T-helper 9 cell (primary cell): ENCODE measurements at regions not wholly inside any gene's neighbourhood (a gene's known extent, or its start where the extent isn't known, plus 50 kb on each side); places are given as distances from the start of the nearest gene placed in this dataset.
"Not testable (repeated sequence)": the region's sequence is repeated elsewhere in the genome, so short reads cannot be mapped to it uniquely, and the experiment has no call there.

Experiments
- DNase-seq: peaks from one replicate; pipeline ENCODE4 v3.0.0-alpha.2; 2020

DNA sequence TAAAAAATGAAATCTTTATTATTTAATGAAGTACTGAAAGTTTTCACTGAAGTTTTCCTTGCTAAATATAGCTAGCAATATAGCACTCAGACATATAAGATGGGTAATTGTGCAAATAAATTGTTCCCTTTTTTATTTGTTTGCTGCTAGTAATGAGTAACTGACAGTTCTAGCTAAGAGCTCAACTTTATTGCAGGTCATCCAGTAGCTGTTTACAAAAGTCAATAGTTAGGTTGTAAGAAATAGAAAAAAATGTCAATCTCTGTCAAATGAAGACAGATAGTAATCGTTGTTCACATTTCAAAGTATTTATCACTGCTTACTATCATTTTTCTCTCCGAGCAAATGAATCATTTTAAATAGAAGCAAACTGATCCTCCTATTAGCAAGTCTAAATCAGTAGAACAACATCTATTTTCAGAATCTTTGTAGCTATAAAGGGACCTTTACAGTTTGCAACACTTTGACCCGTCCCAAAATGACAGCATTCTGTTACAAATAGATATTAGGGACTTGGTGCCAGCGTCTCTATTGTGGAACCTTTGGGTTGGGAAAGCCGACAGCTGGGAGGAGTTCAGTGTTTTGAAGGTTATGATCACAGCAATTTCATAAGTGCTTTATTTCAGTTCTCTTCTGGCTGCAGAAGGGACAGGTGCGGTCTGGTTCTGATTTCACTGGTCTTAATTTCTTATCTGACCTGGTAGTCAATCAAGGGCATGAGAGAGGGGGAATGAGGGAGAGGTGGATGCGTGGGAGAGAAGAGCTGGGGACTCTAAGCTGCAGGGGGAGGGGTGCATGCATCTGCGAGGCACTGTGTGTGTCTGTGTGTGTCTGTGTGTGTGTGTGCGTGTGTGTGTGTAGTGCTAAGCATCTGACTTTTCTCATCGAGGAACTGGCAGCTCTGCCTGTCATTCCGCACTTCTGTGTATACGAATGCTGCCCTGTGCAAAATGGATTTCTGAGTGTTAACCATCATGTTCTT is 227.9 kb upstream of the PITX2 start:
- DNase-seq, result no peak

DNA sequence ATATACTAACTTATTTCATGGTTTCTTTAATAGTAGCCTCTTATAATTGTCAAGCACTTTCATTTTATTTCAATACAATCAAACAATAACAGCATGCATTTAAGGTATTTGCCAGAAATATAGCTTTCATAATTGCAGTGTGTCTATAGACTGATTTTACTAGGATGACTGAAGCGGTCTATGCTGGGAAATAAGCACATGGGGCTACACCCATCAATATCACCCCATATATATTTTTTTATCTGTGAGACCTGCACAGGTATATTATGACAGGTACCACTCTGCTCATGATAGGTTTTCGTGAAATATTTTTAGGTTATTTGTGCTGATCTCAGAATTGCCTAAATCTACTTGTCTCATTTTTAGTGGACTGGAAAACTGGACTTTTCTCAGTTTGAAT is 229.1 kb upstream of the PITX2 start:
- DNase-seq, result no peak

DNA sequence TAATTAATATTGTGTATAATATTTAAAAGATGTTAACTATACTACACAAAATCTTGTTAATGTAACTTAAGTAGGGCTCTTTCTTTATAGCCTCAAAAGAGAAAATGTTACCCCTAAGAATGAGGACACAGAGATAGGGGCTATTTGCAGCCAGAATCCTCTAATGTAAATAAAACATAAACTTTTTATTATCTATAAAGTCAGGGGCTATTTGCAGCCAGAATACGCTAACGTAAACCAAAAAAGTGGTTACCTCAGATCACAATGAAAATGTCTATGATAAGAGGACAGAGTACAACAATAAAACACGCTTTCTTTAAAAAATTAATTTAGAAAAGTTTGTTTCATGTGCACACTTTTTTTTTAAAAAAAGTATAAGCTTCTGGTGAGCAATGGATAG is 229.9 kb upstream of the PITX2 start:
- no peak for DNase-seq

DNA sequence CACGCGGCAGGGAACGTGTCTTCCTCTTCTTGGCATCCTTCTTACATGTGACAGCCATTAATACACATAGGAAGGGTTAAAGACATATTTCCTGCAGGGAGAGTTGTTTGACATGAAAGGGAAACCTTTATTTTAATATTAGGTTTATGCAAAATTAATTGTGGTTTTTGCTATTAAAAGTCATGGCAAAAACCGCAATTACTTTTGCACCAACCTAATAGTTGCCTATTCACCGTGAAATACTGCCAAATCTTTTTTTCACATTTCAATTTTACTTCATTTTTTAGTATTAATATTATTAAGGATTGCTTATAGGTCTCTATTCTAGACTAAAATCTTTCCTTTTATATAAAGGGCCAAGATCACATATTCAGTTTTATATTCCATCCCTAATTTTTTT is 230.4 kb upstream of the PITX2 start:
- DNase-seq, result no peak

DNA sequence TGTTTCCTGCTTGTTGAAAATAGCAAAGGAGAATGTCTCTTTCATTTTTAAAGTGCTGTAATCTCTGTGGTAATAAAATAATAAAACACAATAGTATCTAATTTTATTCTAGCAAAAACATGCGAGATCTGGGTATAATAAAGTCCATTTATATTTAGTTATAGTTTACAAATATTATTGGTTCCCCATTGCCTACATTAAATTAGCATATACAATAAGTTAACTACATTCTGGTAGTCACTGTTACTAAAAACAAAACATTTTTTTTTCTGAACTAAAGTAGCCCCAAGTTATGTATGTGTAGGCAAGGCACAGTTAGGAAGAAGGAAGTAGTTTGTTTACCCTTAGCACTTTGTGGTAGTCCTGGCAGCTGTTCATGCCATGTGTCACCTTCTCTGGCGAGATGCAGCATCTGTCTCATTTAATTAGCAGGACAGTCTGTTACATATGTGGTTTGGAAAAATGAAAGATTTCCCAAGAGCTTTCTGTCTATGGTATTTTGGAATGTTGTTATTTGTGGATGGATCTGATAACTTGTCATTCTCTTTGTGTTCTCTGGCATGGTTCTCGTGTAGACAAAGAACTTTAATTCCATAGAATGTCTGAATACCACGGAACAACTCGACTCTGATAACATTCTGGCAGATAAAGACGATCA is 231.3 kb upstream of the PITX2 start:
- no peak for DNase-seq

DNA sequence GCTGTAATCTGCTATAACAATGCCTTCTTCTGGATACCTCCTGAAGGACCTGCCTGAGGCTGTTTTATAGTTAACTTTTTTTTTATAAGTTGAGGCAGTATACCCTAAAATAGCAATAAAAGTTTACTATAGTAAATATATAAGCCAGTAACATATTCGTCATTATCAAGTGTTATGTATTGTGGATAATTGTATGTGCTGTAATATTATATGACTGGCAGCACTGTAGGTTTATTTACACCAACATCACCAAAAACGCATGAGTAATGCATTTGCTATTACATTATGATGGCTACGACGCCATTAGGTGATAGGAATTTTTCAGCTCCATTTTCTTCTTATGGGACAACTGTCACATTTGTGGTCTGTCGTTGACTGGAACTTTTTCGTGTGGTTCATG is 237.2 kb upstream of the PITX2 start:
- DNase-seq, result no peak

DNA sequence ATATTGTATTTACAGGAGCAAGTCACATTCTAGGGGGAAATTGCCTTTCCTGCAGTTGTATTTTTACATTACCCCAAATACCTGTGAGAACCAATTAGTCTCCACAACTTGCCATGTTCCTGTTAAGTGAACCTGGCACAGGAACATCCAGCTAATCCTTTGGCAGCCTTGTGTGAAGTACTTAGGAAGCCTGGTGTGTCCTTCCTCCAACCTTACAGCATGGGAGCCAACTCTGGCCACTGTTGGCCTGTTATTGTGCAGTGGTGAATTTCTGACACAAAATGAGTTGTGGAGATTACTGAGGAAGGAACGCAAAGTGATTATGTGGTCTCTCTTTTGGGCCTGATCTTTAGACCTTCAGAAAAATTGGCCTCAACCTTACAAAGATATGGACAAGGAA is 238.0 kb upstream of the PITX2 start:
- DNase-seq, result no peak

DNA sequence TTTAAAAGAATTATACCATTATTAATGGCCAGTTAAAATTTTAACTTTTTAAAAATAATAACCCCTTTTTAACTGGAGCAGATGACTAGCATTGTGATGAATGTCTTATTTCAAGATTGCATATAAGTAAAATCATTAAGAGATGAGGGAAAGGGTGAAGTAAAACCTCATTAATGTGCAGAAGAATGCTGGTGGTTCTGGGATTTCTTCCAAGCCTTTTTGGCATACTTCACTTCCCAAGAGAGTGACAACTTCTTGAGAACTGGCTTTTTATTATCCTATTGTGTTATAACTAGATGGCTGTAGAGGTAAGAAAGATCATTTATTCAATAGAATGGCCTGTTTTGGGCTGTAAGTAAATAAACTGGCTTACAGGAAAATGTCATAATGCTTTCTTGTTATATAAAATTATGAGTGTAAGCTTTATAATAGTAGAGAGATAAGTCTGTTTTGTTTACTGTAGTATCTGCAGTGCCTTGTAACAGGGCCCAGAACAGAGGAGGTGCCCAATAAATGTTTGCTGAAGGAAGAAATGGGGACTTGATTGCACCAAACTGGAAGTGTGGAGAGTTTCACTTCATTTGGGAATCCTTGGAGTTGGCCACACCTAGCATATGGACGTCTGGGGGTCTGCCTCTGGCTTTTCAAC is 242.9 kb upstream of the PITX2 start:
- no peak for DNase-seq

DNA sequence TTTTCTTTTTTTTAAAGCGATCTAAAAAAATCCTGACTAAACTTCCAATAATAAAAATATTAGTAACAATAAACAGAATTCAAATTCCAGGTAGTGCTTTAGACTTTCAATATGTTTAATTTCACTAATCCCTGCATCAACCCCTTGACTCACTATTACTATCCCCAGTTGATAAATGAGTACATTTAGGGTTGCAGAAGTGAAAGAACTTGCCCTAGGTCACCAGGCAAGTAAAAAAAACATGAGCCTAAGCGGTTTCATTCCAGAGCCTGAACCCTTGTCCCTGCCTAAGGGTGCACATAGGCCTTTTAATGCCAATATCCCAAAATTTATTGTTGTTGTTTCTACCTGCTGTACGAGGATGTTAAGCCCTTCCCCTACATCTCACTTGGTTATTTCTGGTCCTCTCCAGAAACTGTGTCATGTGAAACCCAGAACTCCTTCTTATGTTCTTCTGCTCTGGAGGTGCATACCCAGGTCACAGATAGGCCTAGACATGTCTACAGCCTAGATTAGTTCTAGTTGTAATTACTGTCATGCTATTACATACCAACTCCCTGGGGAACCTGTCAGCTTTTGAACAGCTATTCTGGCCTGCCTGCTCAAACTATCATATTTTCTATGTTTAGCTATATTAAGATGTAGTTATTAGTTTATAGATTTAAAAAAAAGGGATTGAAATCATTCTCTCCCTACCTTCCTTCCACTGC is 244.5 kb upstream of the PITX2 start:
- no peak for DNase-seq

DNA sequence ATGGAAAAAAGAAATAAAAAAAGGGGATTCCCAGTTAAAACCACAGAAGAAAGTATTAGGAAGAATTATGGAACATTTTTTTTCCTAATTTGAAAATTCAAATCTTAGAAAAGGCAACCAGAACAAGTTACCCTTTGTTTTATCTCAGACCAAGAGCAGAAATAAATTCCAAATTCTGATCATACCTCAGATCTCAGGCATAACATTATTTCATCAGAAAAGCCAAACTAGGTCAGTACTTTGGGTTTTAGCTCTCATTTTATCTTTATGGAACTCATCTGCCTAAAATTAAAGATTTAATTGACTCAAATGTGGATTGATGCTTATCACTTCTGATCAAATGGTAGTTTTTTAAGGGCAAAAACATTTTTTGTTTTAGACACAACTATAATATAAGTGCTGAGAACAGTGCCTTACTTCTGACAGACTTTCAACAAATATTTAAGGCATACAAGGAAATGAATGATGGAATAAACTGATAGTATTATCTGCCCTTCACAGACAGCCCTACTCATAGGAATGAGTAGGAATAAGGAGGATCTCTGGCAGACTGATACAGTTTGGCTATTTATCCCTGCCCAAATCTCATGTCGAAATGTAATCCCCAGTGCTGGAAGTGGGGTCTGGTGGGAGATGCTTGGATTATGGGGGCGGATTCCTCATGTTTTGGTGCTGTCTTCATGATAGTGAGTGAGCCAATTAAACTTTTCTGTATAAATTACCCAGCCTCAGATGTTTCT is 245.3 kb upstream of the PITX2 start:
- no peak for DNase-seq

DNA sequence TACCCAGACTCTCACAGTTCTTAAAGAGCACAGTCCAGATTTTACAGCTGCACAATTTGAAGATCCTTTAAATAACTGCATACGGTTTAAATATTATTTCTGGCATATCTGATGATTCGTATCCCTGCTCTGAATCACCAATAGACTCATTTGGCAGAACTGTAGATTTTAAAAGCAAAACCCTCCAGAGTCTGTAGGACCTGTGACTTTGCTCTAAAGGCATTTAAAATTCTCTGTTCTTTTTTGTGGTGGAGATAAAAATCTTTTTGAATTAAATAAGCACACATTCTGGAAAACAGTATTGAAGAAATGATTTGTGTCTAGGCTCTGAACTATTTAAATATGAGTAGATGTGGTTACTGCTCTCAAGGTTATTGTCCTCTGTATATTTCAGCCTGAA is 246.2 kb upstream of the PITX2 start:
- no peak for DNase-seq

DNA sequence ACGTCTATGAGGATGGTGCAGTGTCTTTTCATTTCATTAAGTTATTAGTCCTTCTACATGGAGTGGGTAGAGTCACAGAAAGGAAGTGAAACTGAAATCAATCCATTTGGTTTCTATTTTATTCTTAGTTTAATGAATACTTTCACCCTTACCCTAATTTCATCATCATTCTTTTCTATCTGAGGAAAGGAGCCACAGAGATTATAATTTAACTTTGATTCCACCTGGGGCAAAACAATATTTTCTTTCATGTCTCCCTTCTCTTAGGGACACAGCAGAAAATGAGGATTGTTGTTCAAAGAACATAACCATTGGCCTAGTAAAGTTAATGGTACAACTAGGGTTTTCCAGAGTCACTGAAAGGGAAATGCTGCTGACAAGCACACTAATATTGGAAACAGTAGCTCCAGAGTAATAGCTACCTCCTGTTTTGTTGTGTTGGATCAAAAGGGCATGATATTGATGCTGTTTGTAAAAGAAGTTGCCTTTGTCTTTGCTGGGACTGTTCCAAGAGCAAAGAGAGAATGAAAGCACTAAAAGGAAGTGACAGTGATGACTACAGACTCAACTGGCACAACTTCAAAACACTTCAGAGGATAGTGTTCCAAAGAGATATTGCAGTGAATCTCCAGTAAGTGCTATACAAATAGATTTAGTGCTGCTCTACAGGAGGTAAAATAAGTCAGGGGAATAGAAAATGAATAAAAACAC is 247.1 kb upstream of the PITX2 start:
- no peak for DNase-seq

DNA sequence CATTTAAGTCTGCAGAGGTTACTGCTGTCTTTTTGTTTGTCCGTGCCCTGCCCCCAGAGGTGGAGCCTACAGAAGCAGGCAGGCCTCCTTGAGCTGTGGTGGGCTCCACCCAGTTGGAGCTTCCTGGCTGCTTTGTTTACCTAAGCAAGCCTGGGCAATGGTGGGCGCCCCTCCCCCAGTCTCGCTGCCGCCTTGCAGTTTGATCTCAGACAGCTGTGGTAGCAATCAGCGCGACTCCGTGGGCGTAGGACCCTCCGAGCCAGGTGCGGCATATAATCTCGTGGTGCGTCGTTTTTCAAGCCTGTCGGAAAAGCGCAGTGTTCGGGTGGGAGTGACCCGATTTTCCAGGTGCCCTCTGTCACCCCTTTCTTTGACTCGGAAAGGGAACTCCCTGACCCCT is 253.3 kb upstream of the PITX2 start:
- DNase-seq, result not testable (repeated sequence)

DNA sequence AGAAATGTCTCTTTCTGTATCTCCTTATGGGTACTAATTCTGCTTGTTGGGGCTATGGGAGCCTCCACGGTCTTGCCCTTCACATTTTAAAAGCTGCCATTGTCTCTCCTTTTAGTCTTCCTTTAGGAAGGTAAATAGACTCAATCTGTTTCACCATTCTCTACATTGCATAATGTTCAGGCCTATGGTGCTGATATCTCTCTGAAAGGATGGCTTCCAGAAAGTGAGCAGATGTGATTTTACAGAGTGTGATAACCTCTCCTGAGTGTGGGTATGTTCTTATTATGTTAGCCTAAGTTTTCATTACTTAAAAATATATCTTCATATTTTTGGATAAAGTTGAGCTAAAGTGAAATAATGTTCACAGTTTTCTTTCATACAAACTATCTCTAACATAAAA is 254.0 kb upstream of the PITX2 start:
- DNase-seq, result no peak

DNA sequence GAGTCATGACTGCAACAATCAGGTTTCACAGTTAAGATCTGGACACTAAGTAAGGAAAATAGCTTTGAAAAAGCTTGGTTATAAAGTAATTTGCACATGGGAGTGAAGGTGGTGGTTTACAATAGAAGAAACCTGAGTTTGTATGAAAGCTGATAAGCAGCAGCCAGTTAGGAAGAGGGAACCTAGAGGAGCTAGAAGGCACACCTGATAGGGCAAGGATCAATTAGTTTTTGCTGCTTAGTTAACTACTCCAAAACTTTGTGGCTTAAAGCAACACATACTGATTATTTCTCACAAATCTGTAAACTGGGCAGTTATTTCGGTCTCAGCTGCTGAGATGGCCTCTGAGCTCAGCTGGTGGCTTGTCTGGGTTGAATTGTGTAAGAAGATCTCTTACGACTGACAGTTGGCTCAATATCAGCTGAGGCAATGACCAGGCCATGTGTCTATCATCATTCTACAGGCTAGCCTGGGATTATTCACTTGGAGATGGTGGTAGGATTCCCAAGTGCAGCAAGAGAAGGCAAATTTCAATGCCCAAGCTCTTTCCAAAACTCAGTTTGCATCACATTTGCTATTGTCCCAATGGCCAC is 255.0 kb upstream of the PITX2 start:
- DNase-seq, result no peak

DNA sequence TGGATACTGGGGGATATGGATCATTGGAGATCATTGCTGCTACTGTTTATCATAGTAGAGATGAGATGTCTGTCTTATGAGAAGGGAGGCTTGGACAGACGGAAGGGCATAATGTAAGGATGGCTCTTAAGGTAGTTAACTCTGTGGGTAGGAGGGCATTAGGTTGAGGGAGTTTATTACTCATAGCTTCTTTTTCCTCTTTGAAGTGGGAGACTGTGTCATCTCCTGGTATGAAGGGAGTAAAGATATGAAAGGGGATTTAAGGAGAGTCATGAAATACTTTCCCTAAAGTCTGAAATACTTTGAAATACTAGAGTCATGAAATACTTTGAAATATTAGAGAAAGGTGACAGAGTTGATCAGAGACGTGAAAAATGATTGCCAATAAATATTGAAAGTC is 255.5 kb upstream of the PITX2 start:
- DNase-seq, result no peak

DNA sequence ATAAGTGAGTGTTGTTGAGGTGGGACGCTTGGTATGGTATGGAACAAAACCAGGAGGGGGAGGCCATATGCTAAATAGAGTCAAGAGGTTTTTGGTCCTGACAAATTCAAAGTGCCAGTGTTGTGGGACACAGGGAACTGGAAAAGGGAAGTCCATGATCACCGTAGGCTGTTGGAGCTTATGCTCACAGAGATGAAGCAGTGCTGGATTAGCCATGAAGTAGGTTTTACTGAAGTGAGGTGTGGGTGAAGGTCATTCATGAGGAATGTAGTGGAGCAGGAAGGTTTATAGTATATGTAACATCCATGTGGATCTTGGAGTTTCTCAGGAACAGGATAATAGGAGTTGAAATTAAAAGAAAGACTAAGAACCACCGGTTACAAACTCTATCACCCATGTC is 256.1 kb upstream of the PITX2 start:
- no peak for DNase-seq

DNA sequence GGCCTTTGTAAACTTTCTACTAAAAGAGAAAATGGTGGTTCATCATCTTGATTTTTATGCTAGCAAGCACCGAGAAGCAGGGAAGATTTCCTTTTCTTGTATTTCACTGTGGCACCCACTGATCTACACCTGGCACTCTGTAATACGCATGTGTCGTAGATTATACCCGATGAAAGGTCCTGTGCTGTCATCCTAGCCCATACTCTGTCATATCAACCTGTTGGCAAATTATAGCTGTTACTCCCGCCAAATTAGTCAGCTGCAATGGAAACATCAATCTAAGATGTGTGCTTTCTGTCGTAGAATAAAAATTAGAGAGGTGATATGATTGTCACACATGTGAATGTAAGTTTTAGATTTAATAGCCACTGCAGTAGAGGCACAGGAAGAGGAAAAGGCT is 263.4 kb upstream of the PITX2 start:
- no peak for DNase-seq

DNA sequence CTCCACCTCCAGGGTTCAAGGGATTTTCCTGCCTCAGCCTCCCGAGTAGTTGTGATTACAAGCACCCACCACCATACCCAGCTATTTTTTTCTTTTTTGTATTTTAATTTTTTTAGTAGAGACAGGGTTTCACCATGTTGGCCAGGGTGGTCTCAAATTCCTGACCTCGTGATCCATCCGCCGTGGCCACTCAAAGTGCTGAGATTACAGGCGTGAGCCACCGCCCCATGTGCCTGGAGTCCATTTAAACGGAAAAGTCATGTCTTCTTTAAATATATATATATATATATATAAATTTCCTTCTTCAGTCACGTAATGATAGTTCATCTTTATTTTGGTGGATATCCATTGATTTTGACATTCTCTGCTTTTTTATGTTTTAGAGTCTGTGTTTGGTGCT is 264.0 kb upstream of the PITX2 start:
- no peak for DNase-seq

DNA sequence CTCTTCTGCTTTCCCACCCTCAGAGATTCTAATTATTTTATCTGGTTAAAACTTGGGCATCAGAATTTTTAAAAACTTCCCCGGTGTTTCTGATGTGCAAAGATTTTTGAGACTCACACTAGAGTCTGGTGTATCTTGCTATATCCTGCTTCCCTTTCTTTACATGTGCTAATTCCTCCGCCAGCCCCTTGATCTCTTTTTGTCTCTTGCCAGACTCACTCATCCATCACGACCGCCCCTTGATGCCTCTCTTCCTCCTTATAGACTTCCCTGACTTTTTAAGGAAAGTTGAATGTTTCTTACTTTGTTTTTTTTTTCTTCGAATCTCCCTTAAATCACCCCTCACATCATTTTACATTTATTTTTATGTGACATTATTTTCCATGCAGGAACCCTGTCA is 274.9 kb upstream of the PITX2 start:
- no peak for DNase-seq

DNA sequence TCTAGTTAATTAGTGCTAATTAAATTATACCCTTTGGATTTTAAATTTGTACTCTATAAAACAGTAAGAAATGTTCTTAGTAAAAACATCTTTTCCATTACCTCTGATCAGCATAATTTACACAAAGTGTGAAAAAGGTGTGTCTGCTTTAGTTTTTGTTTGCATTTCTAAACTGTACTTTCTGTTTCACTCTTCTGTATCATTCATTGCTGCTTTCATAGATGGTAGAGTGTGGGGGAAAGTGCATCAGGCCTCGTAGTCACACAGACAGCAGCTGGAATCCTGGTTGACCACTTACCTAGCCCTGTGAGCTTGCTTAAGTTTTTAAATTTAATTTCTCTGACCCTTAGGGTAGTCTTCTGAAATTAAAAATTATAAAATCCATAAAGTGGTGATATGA is 275.4 kb upstream of the PITX2 start:
- DNase-seq, result no peak
